Loucy (cell line): ENCODE measurements at regions not wholly inside any gene's neighbourhood (a gene's known extent, or its start where the extent isn't known, plus 50 kb on each side); places are given as distances from the start of the nearest gene placed in this dataset.

Source experiments
- H2AFZ ChIP-seq: fragments of 200-600 bp; sonication (generic); 2 replicates; pipeline ENCODE4 v1.6.0; 2016; ENCODE audit warnings: antibody characterized with exemption, mild to moderate bottlenecking, low read length, moderate library complexity
- H3F3A ChIP-seq: fragments of 200-600 bp; 2 replicates; pipeline ENCODE4 v1.6.0; 2016; ENCODE audit warnings: antibody characterized with exemption, low read depth, mild to moderate bottlenecking
- H3K27me3 ChIP-seq: fragments of 200-600 bp; sonication (generic); 2 replicates; pipeline ENCODE4 v1.6.1; 2014; ENCODE audit warnings: low read length, mild to moderate bottlenecking; ENCODE audit not compliant: insufficient read depth, poor library complexity, severe bottlenecking
- H3K36me3 ChIP-seq: fragments of 200-600 bp; sonication (generic); 2 replicates; pipeline ENCODE4 v1.6.1; 2016; ENCODE audit warnings: low read length; ENCODE audit not compliant: insufficient read depth
- H3K4me1 ChIP-seq: fragments of 200-600 bp; sonication (generic); 2 replicates; pipeline ENCODE4 v1.5.1; 2014; ENCODE audit warnings: low read length, mild to moderate bottlenecking; ENCODE audit not compliant: insufficient read depth, poor library complexity, severe bottlenecking
- H3K4me2 ChIP-seq: fragments of 200-600 bp; sonication (generic); 2 replicates; pipeline ENCODE4 v1.6.0; 2014; ENCODE audit warnings: antibody characterized with exemption, low read length, low read depth, mild to moderate bottlenecking; ENCODE audit not compliant: poor library complexity, severe bottlenecking
- H3K4me3 ChIP-seq: fragments of 200-600 bp; sonication (generic); 2 replicates; pipeline ENCODE4 v1.5.1; 2014; ENCODE audit warnings: low read length, mild to moderate bottlenecking, mixed read lengths; ENCODE audit not compliant: poor library complexity, severe bottlenecking
- H3K79me2 ChIP-seq: fragments of 200-600 bp; sonication (generic); 2 replicates; pipeline ENCODE4 v1.6.1; 2014; ENCODE audit warnings: low read length; ENCODE audit not compliant: insufficient read depth
- H3K9ac ChIP-seq: fragments of 200-600 bp; sonication (generic); 2 replicates; pipeline ENCODE4 v1.6.0; 2014; ENCODE audit warnings: mild to moderate bottlenecking, low read depth, low read length, moderate library complexity; ENCODE audit not compliant: poor library complexity, severe bottlenecking
- H3K9me2 ChIP-seq: fragments of 200-600 bp; sonication (generic); replicated peaks from 2 replicates; pipeline ENCODE4 v1.6.1; 2016; ENCODE audit warnings: low read depth, low read length, mixed read lengths
- H3K9me3 ChIP-seq: fragments of 200-600 bp; sonication (generic); 2 replicates; pipeline ENCODE4 v1.6.1; 2014; ENCODE audit warnings: mild to moderate bottlenecking, antibody characterized with exemption, low read length, low read depth; ENCODE audit not compliant: insufficient read depth
- H4K20me1 ChIP-seq: fragments of 200-600 bp; sonication (generic); 2 replicates; pipeline ENCODE4 v1.6.0; 2014; ENCODE audit warnings: antibody characterized with exemption, low read length, mild to moderate bottlenecking; ENCODE audit not compliant: insufficient read depth, poor library complexity, severe bottlenecking
- EZH2phosphoT487 ChIP-seq: fragments of 200-600 bp; IDR thresholded peaks from 2 replicates; pipeline ENCODE4 v1.6.1; 2018; ENCODE audit warnings: antibody characterized with exemption, mild to moderate bottlenecking, moderate library complexity, borderline replicate concordance
- TF ChIP-seq, protein P1 (sequence below): fragments of 200-600 bp; sonication (generic); conservative IDR thresholded peaks from 2 replicates; pipeline ENCODE4 v1.5.1; 2014; ENCODE audit warnings: mild to moderate bottlenecking, antibody characterized with exemption, low read length

DNA sequence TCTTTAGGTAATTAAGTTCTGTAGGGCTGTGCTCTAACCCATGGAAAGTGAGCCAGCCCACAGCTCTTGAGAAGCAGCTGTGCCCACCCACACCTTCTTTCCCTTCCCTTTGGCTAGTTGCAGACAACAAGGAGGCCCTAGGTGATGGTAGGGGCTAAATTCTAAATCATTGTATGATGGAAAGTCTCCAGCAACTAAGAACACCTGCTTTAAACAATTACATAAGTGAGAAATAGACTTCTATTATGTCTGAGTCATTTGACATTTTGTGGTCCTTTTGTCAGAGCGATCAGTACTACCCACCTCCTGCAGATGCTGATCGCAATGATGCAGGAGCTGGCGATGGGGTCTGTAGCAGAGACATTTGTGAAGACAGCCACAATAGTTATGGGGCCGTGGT lies 79.6 kb downstream of the TEX51 start:
- Histone ChIP-seq H4K20me1 (no peaks in the 10 kb centered on the region), H3K4me1 (no peaks in the 10 kb centered on the region), H3K9ac (no peak overlapping the region), H2AFZ (no peak overlapping the region), H3F3A (no peaks in the 10 kb centered on the region), H3K27me3 (no peaks in the 10 kb centered on the region), H3K9me2 (no peaks in the 10 kb centered on the region), H3K36me3 (no peaks in the 10 kb centered on the region), H3K79me2 (no peaks in the 10 kb centered on the region), H3K4me2 (no peak overlapping the region), H3K9me3 (no peaks in the 10 kb centered on the region), H3K4me3 (no peak overlapping the region)
- TF ChIP-seq, protein P1, sequence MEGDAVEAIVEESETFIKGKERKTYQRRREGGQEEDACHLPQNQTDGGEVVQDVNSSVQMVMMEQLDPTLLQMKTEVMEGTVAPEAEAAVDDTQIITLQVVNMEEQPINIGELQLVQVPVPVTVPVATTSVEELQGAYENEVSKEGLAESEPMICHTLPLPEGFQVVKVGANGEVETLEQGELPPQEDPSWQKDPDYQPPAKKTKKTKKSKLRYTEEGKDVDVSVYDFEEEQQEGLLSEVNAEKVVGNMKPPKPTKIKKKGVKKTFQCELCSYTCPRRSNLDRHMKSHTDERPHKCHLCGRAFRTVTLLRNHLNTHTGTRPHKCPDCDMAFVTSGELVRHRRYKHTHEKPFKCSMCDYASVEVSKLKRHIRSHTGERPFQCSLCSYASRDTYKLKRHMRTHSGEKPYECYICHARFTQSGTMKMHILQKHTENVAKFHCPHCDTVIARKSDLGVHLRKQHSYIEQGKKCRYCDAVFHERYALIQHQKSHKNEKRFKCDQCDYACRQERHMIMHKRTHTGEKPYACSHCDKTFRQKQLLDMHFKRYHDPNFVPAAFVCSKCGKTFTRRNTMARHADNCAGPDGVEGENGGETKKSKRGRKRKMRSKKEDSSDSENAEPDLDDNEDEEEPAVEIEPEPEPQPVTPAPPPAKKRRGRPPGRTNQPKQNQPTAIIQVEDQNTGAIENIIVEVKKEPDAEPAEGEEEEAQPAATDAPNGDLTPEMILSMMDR: no peak
- TF ChIP-seq EZH2phosphoT487: no peak

DNA sequence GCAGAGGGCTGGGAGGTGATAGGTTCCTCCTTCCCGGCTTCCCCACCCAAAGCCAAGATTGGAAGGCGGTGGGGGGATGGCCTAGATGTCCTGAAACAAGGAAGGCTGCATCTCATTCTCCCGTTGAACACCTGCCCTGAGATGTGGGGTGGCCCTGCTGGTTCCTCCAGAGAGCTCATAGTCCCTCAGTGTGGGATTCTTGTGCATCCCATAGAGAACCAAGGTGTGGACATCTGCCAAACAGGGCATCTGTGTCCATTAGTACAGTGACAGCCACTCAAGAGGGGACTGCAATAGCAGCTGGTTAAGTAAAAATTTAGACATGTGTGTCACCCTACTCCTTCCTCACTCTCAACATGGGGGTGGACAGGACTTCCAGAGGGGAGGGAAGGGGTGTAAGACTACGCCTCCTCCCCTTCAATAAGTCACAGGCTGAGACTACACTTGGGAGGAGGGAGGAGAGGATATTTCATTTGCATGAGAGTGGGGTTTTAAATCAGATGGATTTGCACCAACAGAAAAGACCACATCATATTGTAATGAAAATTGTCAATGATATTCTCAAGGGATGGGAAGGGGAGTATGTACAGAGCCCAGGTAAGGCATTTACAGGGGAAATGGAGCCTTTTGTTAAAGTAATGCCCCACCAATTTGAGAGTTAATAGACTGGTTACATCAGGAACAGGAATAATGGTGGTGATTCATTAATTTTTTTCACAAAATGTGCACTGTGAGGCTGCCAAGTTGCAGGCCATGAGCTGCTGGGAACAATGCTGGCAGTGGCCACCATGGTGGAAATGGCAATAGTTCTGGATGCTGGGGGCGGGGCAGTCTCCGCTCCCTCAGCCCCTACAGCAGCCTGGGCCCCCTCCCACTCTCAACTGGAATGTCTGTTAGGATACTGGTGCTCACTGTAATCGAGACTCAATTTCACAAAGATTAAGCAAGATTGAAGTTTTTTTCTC lies 80.6 kb downstream of the TEX51 start:
- no peak for TF ChIP-seq EZH2phosphoT487
- TF ChIP-seq, protein P1: no peak

DNA sequence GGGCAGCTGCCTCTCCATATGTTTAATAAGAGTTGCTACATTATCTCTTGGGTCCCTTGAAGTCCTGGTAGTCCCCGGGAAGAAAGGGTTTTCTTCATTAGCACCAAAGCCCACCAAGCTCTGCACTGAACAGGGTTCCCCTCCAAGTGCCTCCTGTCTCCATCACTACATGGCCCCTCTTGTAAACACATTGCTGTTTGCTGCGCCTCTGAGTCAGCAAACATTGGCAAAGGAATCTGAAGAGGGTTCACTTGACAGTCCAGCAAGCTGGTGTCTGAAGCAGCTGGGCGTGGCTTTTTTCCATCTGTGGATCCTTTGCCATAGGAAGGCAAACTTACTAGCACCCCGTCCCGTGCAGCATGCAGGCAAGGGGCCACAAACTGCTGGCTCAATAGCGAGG lies 82.8 kb downstream of the TEX51 start:
- H3K9me3 ChIP-seq: no peaks in the 10 kb centered on the region
- H3F3A ChIP-seq: no peaks in the 10 kb centered on the region
- H3K4me3 ChIP-seq: no peak overlapping the region
- no peak overlapping the region for H2AFZ ChIP-seq
- H3K27me3 ChIP-seq: no peaks in the 10 kb centered on the region
- no peaks in the 10 kb centered on the region for H3K9me2 ChIP-seq
- no peak for TF ChIP-seq EZH2phosphoT487
- TF ChIP-seq, protein P1: no peak
- no peaks in the 10 kb centered on the region for H3K36me3 ChIP-seq
- H3K4me2 ChIP-seq: no peak overlapping the region
- no peaks in the 10 kb centered on the region for H3K79me2 ChIP-seq
- H3K4me1 ChIP-seq: no peaks in the 10 kb centered on the region
- H3K9ac ChIP-seq: no peak overlapping the region
- H4K20me1 ChIP-seq: no peaks in the 10 kb centered on the region

More for the DNA sequence above, 80.6 kb downstream of the TEX51 start:
- Histone ChIP-seq H3K9me2 (no peaks in the 10 kb centered on the region), H3K36me3 (no peaks in the 10 kb centered on the region), H3F3A (no peaks in the 10 kb centered on the region), H3K4me2 (no peak overlapping the region), H3K4me1 (no peaks in the 10 kb centered on the region), H4K20me1 (no peaks in the 10 kb centered on the region), H2AFZ (no peak overlapping the region), H3K9ac (no peak overlapping the region), H3K4me3 (no peak overlapping the region), H3K9me3 (no peaks in the 10 kb centered on the region), H3K27me3 (no peaks in the 10 kb centered on the region), H3K79me2 (no peaks in the 10 kb centered on the region)
